ENCODE measurements at regions not wholly inside any gene's neighbourhood (a gene's known extent, or its start where the extent isn't known, plus 50 kb on each side); places are given as distances from the start of the nearest gene placed in this dataset.

DNA sequence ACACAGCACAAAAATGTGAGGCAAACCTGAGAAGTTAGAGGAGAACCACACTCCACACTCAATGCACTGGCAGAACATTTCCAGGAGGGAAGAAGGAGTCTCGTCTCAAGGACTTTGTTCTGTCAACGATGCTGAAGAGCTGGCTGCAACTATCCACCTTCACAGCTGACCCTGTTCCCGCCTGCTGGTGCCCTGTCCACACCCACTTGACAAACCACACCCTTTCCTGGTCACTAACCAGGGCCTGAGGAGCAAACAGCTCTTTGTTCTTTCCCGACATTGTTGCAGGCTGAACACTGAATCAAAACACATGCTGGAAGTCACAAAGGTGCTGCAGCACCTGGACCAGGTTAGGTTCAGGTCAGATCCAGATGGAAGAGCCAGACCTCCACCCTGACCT is 92.6 kb upstream of the ARRDC4 start:
- TF ChIP-seq, protein P1, sequence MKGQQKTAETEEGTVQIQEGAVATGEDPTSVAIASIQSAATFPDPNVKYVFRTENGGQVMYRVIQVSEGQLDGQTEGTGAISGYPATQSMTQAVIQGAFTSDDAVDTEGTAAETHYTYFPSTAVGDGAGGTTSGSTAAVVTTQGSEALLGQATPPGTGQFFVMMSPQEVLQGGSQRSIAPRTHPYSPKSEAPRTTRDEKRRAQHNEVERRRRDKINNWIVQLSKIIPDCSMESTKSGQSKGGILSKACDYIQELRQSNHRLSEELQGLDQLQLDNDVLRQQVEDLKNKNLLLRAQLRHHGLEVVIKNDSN (IDR thresholded peaks at IDR 0.05), result no peak
- TF ChIP-seq, protein P2, sequence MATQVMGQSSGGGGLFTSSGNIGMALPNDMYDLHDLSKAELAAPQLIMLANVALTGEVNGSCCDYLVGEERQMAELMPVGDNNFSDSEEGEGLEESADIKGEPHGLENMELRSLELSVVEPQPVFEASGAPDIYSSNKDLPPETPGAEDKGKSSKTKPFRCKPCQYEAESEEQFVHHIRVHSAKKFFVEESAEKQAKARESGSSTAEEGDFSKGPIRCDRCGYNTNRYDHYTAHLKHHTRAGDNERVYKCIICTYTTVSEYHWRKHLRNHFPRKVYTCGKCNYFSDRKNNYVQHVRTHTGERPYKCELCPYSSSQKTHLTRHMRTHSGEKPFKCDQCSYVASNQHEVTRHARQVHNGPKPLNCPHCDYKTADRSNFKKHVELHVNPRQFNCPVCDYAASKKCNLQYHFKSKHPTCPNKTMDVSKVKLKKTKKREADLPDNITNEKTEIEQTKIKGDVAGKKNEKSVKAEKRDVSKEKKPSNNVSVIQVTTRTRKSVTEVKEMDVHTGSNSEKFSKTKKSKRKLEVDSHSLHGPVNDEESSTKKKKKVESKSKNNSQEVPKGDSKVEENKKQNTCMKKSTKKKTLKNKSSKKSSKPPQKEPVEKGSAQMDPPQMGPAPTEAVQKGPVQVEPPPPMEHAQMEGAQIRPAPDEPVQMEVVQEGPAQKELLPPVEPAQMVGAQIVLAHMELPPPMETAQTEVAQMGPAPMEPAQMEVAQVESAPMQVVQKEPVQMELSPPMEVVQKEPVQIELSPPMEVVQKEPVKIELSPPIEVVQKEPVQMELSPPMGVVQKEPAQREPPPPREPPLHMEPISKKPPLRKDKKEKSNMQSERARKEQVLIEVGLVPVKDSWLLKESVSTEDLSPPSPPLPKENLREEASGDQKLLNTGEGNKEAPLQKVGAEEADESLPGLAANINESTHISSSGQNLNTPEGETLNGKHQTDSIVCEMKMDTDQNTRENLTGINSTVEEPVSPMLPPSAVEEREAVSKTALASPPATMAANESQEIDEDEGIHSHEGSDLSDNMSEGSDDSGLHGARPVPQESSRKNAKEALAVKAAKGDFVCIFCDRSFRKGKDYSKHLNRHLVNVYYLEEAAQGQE (IDR thresholded peaks at IDR 0.05; ENCODE audit: low read depth), result no peak
- TF ChIP-seq TEAD4 (IDR thresholded peaks at IDR 0.05) (no peak), NFIC (IDR thresholded peaks at IDR 0.05) (no peak), EGR1 (IDR thresholded peaks at IDR 0.05) (no peak), CREB1 (IDR thresholded peaks at IDR 0.05; ENCODE audit: low read depth) (no peak), FOXM1 (IDR thresholded peaks at IDR 0.05; ENCODE audit: borderline replicate concordance, low read depth) (no peak), RAD21 (IDR thresholded peaks at IDR 0.05; ENCODE audit: low read depth) (no peak), TAF1 (IDR thresholded peaks at IDR 0.05; ENCODE audit: low read depth) (no peak), CEBPB (IDR thresholded peaks at IDR 0.05) (no peak), YY1 (IDR thresholded peaks at IDR 0.05; ENCODE audit: low read depth) (no peak), TCF12 (IDR thresholded peaks at IDR 0.05; ENCODE audit: low read depth) (no peak)

DNA sequence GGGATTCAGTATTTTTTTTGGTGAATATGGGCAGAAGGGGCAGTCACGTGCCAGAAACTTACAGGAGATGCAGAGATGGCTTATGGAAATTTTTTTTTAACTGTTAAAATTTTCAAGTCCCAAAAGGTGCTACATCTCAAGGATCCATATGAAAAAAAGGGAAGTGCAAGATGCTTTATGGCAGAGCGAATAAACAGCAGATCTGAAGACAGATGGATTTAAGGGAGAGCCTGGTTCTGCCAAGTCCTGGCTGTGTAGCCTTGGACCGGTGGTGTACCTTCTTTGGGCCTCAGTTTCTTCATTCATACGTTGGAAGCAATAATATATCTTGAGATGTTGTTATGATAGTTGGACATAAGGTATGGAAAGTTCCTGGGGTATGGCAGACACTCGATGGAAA is 91.5 kb upstream of the ARRDC4 start:
- TF ChIP-seq FOXM1 (IDR thresholded peaks at IDR 0.05; ENCODE audit: borderline replicate concordance, low read depth) (no peak), TCF12 (IDR thresholded peaks at IDR 0.05; ENCODE audit: low read depth) (no peak), CREB1 (IDR thresholded peaks at IDR 0.05; ENCODE audit: low read depth) (no peak), NFIC (IDR thresholded peaks at IDR 0.05) (no peak), EGR1 (IDR thresholded peaks at IDR 0.05) (no peak), CEBPB (IDR thresholded peaks at IDR 0.05) (no peak), YY1 (IDR thresholded peaks at IDR 0.05; ENCODE audit: low read depth) (no peak)
- TF ChIP-seq, protein P3, sequence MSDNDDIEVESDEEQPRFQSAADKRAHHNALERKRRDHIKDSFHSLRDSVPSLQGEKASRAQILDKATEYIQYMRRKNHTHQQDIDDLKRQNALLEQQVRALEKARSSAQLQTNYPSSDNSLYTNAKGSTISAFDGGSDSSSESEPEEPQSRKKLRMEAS (IDR thresholded peaks at IDR 0.05), result no peak
- TF ChIP-seq, protein P1 (IDR thresholded peaks at IDR 0.05), result no peak

DNA sequence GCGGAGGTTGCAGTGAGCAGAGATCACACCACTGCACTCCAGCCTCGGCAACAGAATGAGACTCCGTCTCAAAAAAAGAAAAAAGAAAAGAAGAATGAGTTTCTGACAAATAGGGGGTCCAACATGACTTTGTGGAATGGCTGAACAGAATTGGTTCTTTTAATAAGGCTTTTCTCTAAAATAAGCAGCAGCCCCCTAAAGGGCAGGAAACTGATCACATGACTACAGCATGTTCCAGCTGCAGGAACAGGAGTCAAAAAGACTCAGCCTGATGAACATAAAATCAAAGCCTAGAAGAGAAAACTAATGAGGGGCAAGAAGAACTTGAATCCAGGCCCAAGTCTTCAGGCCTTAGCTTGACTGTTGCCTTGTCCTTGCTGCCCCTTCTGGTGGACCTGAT is 89.7 kb upstream of the ARRDC4 start:
- TF ChIP-seq, protein P1 (IDR thresholded peaks at IDR 0.05), result no peak

DNA sequence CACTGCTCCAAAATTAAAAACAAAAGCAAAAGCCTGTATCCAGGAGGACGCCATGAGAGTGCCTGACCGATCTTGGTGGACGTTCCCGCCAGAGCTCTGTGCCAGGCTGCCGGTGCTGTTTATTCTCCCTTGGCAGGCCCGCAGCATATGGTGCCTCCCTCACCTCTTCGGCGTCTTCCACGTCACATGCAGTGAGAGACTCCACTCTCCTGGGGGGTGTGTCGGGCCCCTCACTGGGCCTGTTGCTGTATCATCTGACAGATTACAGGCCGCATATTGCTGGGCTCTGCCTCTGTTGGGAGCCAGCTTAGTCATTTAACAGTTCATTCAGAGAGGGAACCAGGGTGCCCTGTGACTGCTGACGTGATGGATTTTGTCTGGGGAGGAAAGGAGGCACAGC is 86.4 kb upstream of the ARRDC4 start:
- TF ChIP-seq, protein P2 (IDR thresholded peaks at IDR 0.05; ENCODE audit: low read depth), result no peak
- TF ChIP-seq, protein P3 (IDR thresholded peaks at IDR 0.05), result no peak

DNA sequence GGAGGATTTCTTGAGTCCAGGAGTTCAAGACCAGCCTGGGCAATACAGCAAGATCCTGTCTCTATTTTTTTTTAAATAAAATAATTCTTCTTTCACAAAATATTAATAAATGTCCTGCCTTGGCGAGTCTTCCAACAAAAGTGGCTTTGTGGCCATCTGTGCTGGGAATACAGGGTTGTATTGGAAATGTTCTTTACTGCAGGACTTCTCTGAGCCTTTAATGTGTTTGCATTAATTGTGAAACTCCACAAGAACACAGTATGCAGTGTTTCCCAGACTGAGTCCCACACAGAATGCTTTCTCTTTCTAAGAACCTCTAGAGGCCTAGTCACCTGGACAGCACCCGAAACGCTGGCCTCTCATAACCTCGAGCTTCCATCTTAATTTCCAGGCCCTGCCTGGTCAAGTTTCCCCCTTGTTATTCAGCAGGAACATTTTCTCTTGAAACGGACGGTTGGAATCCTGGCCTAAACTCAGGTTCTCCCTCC is 85.4 kb upstream of the ARRDC4 start:
- TF ChIP-seq TAF1 (IDR thresholded peaks at IDR 0.05; ENCODE audit: low read depth) (no peak), EGR1 (IDR thresholded peaks at IDR 0.05) (no peak), ZBTB7A (IDR thresholded peaks at IDR 0.05; ENCODE audit: low read depth) (no peak), CREB1 (IDR thresholded peaks at IDR 0.05; ENCODE audit: low read depth) (no peak), TEAD4 (IDR thresholded peaks at IDR 0.05) (no peak), YY1 (IDR thresholded peaks at IDR 0.05; ENCODE audit: low read depth) (no peak), FOXM1 (IDR thresholded peaks at IDR 0.05; ENCODE audit: borderline replicate concordance, low read depth) (no peak), EP300 (IDR thresholded peaks at IDR 0.05; ENCODE audit: borderline replicate concordance) (no peak), TCF12 (IDR thresholded peaks at IDR 0.05; ENCODE audit: low read depth) (no peak), NFIC (IDR thresholded peaks at IDR 0.05) (no peak), CEBPB (IDR thresholded peaks at IDR 0.05) (no peak), RAD21 (IDR thresholded peaks at IDR 0.05; ENCODE audit: low read depth) (no peak)
- TF ChIP-seq, protein P2 (IDR thresholded peaks at IDR 0.05; ENCODE audit: low read depth), result no peak
- TF ChIP-seq, protein P1 (IDR thresholded peaks at IDR 0.05), result no peak
- TF ChIP-seq, protein P3 (IDR thresholded peaks at IDR 0.05), result no peak
